ENCODE measurements at regions not wholly inside any gene's neighbourhood (a gene's known extent, or its start where the extent isn't known, plus 50 kb on each side); places are given as distances from the start of the nearest gene placed in this dataset.

GRCh38 chr5:158100373-158100888 is 241.5 kb upstream of the CLINT1 start:
- H3K4me3 ChIP-seq = no peak overlapping the region
- H3K36me3 ChIP-seq = no peaks in the 10 kb centered on the region
- intact Hi-C loops (cut with DNase I) = no loop called here
- no peaks in the 10 kb centered on the region for H3K4me1 ChIP-seq
- no peaks in the 10 kb centered on the region for H3K27me3 ChIP-seq
- 72% methylated on average over 2 of the region's 2 CpGs for WGBS, 2 donors
- H3K9me3 ChIP-seq = peaks cover 0 to 20% (median 11%) of the 10 kb centered on the region in 11 donors
- no peak for ATAC-seq
- no peak overlapping the region for H3K27ac ChIP-seq
- no peak for DNase-seq
- TF ChIP-seq CTCF (IDR thresholded peaks at IDR 0.05) = no peak

GRCh38 chr5:158099571-158100105 is 240.7 kb upstream of the CLINT1 start:
- no peak for TF ChIP-seq CTCF (IDR thresholded peaks at IDR 0.05)
- WGBS, 2 donors = 75 to 79% methylated on average over 12 of the region's 12 CpGs
- DNase-seq (no peak), ATAC-seq (no peak)
- intact Hi-C loops (cut with DNase I) = no loop called here
- Histone ChIP-seq H3K9me3 (peaks cover 0 to 20% (median 11%) of the 10 kb centered on the region in 11 donors), H3K4me3 (no peak overlapping the region), H3K36me3 (no peaks in the 10 kb centered on the region), H3K27me3 (no peaks in the 10 kb centered on the region), H3K27ac (no peak overlapping the region), H3K4me1 (no peaks in the 10 kb centered on the region)

- no peaks in the 10 kb centered on the region for H3K4me1 ChIP-seq
- intact Hi-C loops (cut with DNase I) = no loop called here
- peaks cover 0 to 20% (median 11%) of the 10 kb centered on the region in 11 donors for H3K9me3 ChIP-seq
- H3K27me3 ChIP-seq = no peaks in the 10 kb centered on the region
- H3K27ac ChIP-seq = no peak overlapping the region
- no peak for ATAC-seq
- H3K4me3 ChIP-seq = no peak overlapping the region
- WGBS, 2 donors = 93 to 97% methylated on average over 1 of the region's 1 CpG
- DNase-seq = no peak
- no peak for TF ChIP-seq CTCF (IDR thresholded peaks at IDR 0.05)
- no peaks in the 10 kb centered on the region for H3K36me3 ChIP-seq
Measured at GRCh38 chr5:158096835-158097234, 237.9 kb upstream of the CLINT1 start.

GRCh38 chr5:158086856-158087255 is 227.9 kb upstream of the CLINT1 start:
- 25 to 35% methylated on average over 3 of the region's 3 CpGs for WGBS, 2 donors
- H3K4me1 ChIP-seq = peaks cover 0 to 9% (median 0%) of the 10 kb centered on the region in 9 donors
- H3K27ac ChIP-seq = no peak overlapping the region
- no peaks in the 10 kb centered on the region for H3K36me3 ChIP-seq
- DNase-seq = no peak
- H3K27me3 ChIP-seq = no peaks in the 10 kb centered on the region
- no peak overlapping the region for H3K4me3 ChIP-seq
- no peak for TF ChIP-seq CTCF (IDR thresholded peaks at IDR 0.05)
- intact Hi-C loops (cut with DNase I) = no loop called here
- H3K9me3 ChIP-seq = peaks cover 0 to 3% (median 0%) of the 10 kb centered on the region in 11 donors
- peak in 4 of 8 donors; percentile 38 to 66 (median 55) for ATAC-seq
